NCI-H774 (cell line): ENCODE measurements at regions not wholly inside any gene's neighbourhood (a gene's known extent, or its start where the extent isn't known, plus 50 kb on each side); places are given as distances from the start of the nearest gene placed in this dataset.
"Not testable (repeated sequence)": the region's sequence is repeated elsewhere in the genome, so short reads cannot be mapped to it uniquely, and the experiment has no call there.

Experiments
- DNase-seq: peaks from one replicate; lab custom pipeline; 2025; lab: John Stamatoyannopoulos, UW

- no peak for DNase-seq
Measured at GRCh38 chr1:173342736-173343135, 134.4 kb upstream of the PRDX6 start.

- no peak for DNase-seq
Measured at GRCh38 chr1:173344034-173344743, 132.9 kb upstream of the PRDX6 start.

GRCh38 chr1:173347282-173347818, 129.8 kb upstream of the PRDX6 start:
- DNase-seq: no peak

GRCh38 chr1:173352635-173353034, 124.5 kb upstream of the PRDX6 start:
- DNase-seq: not testable (repeated sequence)

GRCh38 chr1:173353350-173353749, 123.8 kb upstream of the PRDX6 start:
- no peak for DNase-seq

- DNase-seq: no peak
Measured at GRCh38 chr1:173354937-173355280, 122.2 kb upstream of the PRDX6 start.

- no peak for DNase-seq
Measured at GRCh38 chr1:173355281-173356031, 121.7 kb upstream of the PRDX6 start.

GRCh38 chr1:173356191-173356762, 120.9 kb upstream of the PRDX6 start:
- DNase-seq: no peak

GRCh38 chr1:173360487-173361063, 116.6 kb upstream of the PRDX6 start:
- DNase-seq: no peak

GRCh38 chr1:173362543-173362942, 114.6 kb upstream of the PRDX6 start:
- DNase-seq: no peak

GRCh38 chr1:173364827-173365226, 112.3 kb upstream of the PRDX6 start:
- DNase-seq: no peak

- DNase-seq: no peak
Measured at GRCh38 chr1:173365341-173365740, 111.8 kb upstream of the PRDX6 start.

GRCh38 chr1:173367136-173367535, 110.0 kb upstream of the PRDX6 start:
- DNase-seq: no peak

GRCh38 chr1:173370586-173370985, 106.5 kb upstream of the PRDX6 start:
- DNase-seq: not testable (repeated sequence)

- not testable (repeated sequence) for DNase-seq
Measured at GRCh38 chr1:173376065-173376464, 101.1 kb upstream of the PRDX6 start.

- no peak for DNase-seq
Measured at GRCh38 chr1:173377266-173377665, 99.9 kb upstream of the PRDX6 start.

GRCh38 chr1:173383351-173383750, 93.8 kb upstream of the PRDX6 start:
- no peak for DNase-seq

- DNase-seq: no peak
Measured at GRCh38 chr1:173388352-173388751, 88.8 kb upstream of the PRDX6 start.

- DNase-seq: no peak
Measured at GRCh38 chr1:173392895-173393658, 84.1 kb upstream of the PRDX6 start.

- no peak for DNase-seq
Measured at GRCh38 chr1:173393659-173394000, 83.5 kb upstream of the PRDX6 start.

- DNase-seq: not testable (repeated sequence)
Measured at GRCh38 chr1:173394813-173395212, 82.3 kb upstream of the PRDX6 start.

- no peak for DNase-seq
Measured at GRCh38 chr1:173395762-173396161, 81.4 kb upstream of the PRDX6 start.
